GM12878 (cell line): ENCODE measurements at regions not wholly inside any gene's neighbourhood (a gene's known extent, or its start where the extent isn't known, plus 50 kb on each side); places are given as distances from the start of the nearest gene placed in this dataset.

Source experiments
- BHLHE40 ChIP-seq, 2 experiments: fragments of 450-650 bp in 1 of 2; IDR thresholded peaks; 2 replicates each; pipeline ENCODE4 v1.6.1; 2011 to 2017; ENCODE audit warnings: low read depth in 2 of 2, borderline replicate concordance in 1 of 2, improper control_type of control experiment in 1 of 2, low read length in 1 of 2, mild to moderate bottlenecking in 1 of 2
- POLR2AphosphoS5 ChIP-seq: IDR thresholded peaks from 2 replicates; pipeline ENCODE4 v1.6.1; 2011; ENCODE audit warnings: mild to moderate bottlenecking, low read length, inconsistent platforms
- TCF12 ChIP-seq: IDR thresholded peaks from 2 replicates; pipeline ENCODE4 v1.6.1; 2011; ENCODE audit warnings: low read depth, mild to moderate bottlenecking, low read length
- TF ChIP-seq, protein P1 (sequence below), 3 experiments: IDR thresholded peaks in 2 of 3; conservative IDR thresholded peaks in 1 of 3; 2 replicates each; pipeline ENCODE4 v1.5.1; 2011; ENCODE audit warnings: low read depth in 3 of 3, low read length in 3 of 3, mild to moderate bottlenecking in 3 of 3, control low read depth in 2 of 3, moderate library complexity in 2 of 3, inconsistent platforms in 1 of 3, mixed read lengths in 1 of 3; ENCODE audit not compliant: control insufficient read depth in 2 of 3, insufficient read depth in 1 of 3; ENCODE audit errors: extremely low read depth in 1 of 3

GRCh38 chr11:45538939-45539338 is 126.5 kb downstream of the CHST1 start:
- TF ChIP-seq POLR2AphosphoS5 (no peak), TCF12 (no peak), BHLHE40 (IDR thresholded peaks at IDR 0.05; ENCODE audit: borderline replicate concordance in 1 of 2, low read depth in 2 of 2, low read length in 1 of 2) (no peak)
- TF ChIP-seq, protein P1, sequence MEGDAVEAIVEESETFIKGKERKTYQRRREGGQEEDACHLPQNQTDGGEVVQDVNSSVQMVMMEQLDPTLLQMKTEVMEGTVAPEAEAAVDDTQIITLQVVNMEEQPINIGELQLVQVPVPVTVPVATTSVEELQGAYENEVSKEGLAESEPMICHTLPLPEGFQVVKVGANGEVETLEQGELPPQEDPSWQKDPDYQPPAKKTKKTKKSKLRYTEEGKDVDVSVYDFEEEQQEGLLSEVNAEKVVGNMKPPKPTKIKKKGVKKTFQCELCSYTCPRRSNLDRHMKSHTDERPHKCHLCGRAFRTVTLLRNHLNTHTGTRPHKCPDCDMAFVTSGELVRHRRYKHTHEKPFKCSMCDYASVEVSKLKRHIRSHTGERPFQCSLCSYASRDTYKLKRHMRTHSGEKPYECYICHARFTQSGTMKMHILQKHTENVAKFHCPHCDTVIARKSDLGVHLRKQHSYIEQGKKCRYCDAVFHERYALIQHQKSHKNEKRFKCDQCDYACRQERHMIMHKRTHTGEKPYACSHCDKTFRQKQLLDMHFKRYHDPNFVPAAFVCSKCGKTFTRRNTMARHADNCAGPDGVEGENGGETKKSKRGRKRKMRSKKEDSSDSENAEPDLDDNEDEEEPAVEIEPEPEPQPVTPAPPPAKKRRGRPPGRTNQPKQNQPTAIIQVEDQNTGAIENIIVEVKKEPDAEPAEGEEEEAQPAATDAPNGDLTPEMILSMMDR (IDR thresholded peaks at IDR 0.05 in 2 of 3, conservative IDR thresholded peaks at IDR 0.05 in 1 of 3; ENCODE audit: control insufficient read depth in 2 of 3, extremely low read depth in 1 of 3, insufficient read depth in 1 of 3, low read depth in 3 of 3, low read length in 3 of 3) = no peak
